K562 (cell line): ENCODE measurements at regions not wholly inside any gene's neighbourhood (a gene's known extent, or its start where the extent isn't known, plus 50 kb on each side); places are given as distances from the start of the nearest gene placed in this dataset.

Experiments used
- CBX5 ChIP-seq: IDR thresholded peaks from 2 replicates; pipeline ENCODE4 v1.6.1; 2014; ENCODE audit warnings: low read depth, borderline replicate concordance
- CREM ChIP-seq: IDR thresholded peaks from 2 replicates; pipeline ENCODE4 v1.6.1; 2014; ENCODE audit warnings: antibody characterized with exemption, low read depth
- DPF2 ChIP-seq: fragments of 450-650 bp; IDR thresholded peaks from 2 replicates; pipeline ENCODE4 v1.6.1; 2016
- EP300 ChIP-seq: IDR thresholded peaks from 2 replicates; pipeline ENCODE4 v1.6.1; 2012; ENCODE audit warnings: low read length, improper control_type of control experiment
- EP400 ChIP-seq: fragments of 450-650 bp; IDR thresholded peaks from 2 replicates; pipeline ENCODE4 v1.6.1; 2017; ENCODE audit warnings: antibody characterized with exemption, mild to moderate bottlenecking, moderate library complexity
- GABPA ChIP-seq: fragments of 200-800 bp; sonication (Bioruptor generic); conservative IDR thresholded peaks from 2 replicates; pipeline ENCODE4 v1.6.1; 2016; ENCODE audit warnings: low read depth, missing genetic modification characterization, missing compliant biosample characterization
- GABPB1 ChIP-seq: sonication (generic); formaldehyde crosslinking; IDR thresholded peaks from 2 replicates; pipeline ENCODE4 v1.8.0; 2022; ENCODE audit warnings: mild to moderate bottlenecking, missing genetic modification reagents
- HOMEZ ChIP-seq: fragments of 250-450 bp; sonication (Bioruptor Pico); IDR thresholded peaks from 2 replicates; pipeline ENCODE4 v1.4.0; 2020; ENCODE audit warnings: mild to moderate bottlenecking, moderate library complexity
- KLF16 ChIP-seq: IDR thresholded peaks from 2 replicates; pipeline ENCODE4 v1.6.1; 2016; ENCODE audit warnings: antibody characterized with exemption
- MTA2 ChIP-seq: fragments of 450-650 bp; IDR thresholded peaks from 2 replicates; pipeline ENCODE4 v1.6.1; 2016; ENCODE audit warnings: low read depth
- OTX1 ChIP-seq: fragments of 450-650 bp; formaldehyde crosslinking; IDR thresholded peaks from 2 replicates; pipeline ENCODE4 v1.4.0; 2022; ENCODE audit warnings: mild to moderate bottlenecking
- PHB ChIP-seq: fragments of 250-450 bp; sonication (Bioruptor Pico); IDR thresholded peaks from 2 replicates; pipeline ENCODE4 v1.5.0; 2021
- PRMT5 ChIP-seq: sonication (generic); formaldehyde crosslinking; IDR thresholded peaks from 2 replicates; pipeline ENCODE4 v1.5.0; 2020; ENCODE audit warnings: missing genetic modification reagents
- RBM17 ChIP-seq: fragments of 200-400 bp; formaldehyde crosslinking; IDR thresholded peaks from 2 replicates; pipeline ENCODE4 v1.6.1; 2017; ENCODE audit warnings: low read depth, mild to moderate bottlenecking, low read length, borderline replicate concordance
- RHOXF2B ChIP-seq: fragments of 250-450 bp; sonication (Bioruptor Pico); conservative IDR thresholded peaks from 2 replicates; pipeline ENCODE4 v1.5.1; 2021
- SOX6 ChIP-seq: fragments of 450-650 bp; IDR thresholded peaks from 2 replicates; pipeline ENCODE4 v1.6.1; 2014; ENCODE audit warnings: mild to moderate bottlenecking
- SP2 ChIP-seq: IDR thresholded peaks from 2 replicates; pipeline ENCODE4 v1.6.1; 2011; ENCODE audit warnings: mild to moderate bottlenecking, low read depth, low read length, moderate library complexity; ENCODE audit not compliant: poor library complexity, severe bottlenecking; ENCODE audit errors: extremely low read depth
- USF1 ChIP-seq: sonication (generic); formaldehyde crosslinking; IDR thresholded peaks from 2 replicates; pipeline ENCODE4 v1.9.0; 2022; ENCODE audit warnings: mild to moderate bottlenecking, missing genetic modification reagents
- USF2 ChIP-seq: sonication (generic); formaldehyde crosslinking; IDR thresholded peaks from 2 replicates; pipeline ENCODE4 v1.5.0; 2020; ENCODE audit warnings: missing genetic modification reagents
- ZBTB33 ChIP-seq: sonication (generic); formaldehyde crosslinking; IDR thresholded peaks from 2 replicates; pipeline ENCODE4 v1.8.1; 2023; ENCODE audit warnings: mild to moderate bottlenecking, missing genetic modification reagents
- ZKSCAN8 ChIP-seq: fragments of 200-800 bp; sonication (Bioruptor generic); IDR thresholded peaks from 2 replicates; pipeline ENCODE4 v1.6.1; 2016; ENCODE audit warnings: missing genetic modification characterization, missing compliant biosample characterization
- ZNF696 ChIP-seq: fragments of 250-450 bp; sonication (Bioruptor Pico); conservative IDR thresholded peaks from 2 replicates; pipeline ENCODE4 v1.4.0; 2020; ENCODE audit warnings: mild to moderate bottlenecking, moderate library complexity
- ZSCAN32 ChIP-seq: fragments of 450-650 bp; formaldehyde crosslinking; IDR thresholded peaks from 2 replicates; pipeline ENCODE4 v1.4.0; 2020; ENCODE audit warnings: mild to moderate bottlenecking, moderate library complexity

- TF ChIP-seq MTA2 (peak; percentile 54), SOX6 (peak; percentile 87), EP400 (peak; percentile 39), ZBTB33 (no peak), ZSCAN32 (no peak), GABPB1 (CRISPR knock-in tag) (no peak), CBX5 (no peak), PRMT5 (CRISPR knock-in tag) (no peak), USF1 (CRISPR knock-in tag) (no peak), RBM17 (no peak), GABPA (tag) (no peak), HOMEZ (CRISPR knock-in tag) (no peak), ZNF696 (CRISPR knock-in tag) (no peak), PHB (no peak), RHOXF2B (no peak), USF2 (CRISPR knock-in tag) (no peak), DPF2 (peak; percentile 87), SP2 (no peak), KLF16 (peak; percentile 81; the same call in 1 of the 2 replicates), ZKSCAN8 (CRISPR knock-in tag) (no peak), OTX1 (CRISPR knock-in tag) (no peak), CREM (peak; percentile 89), EP300 (peak; percentile 77)
Observed at GRCh38 chr15:92848852-92849598, 51.1 kb upstream of the CHD2 start (continued).
